Central memory CD4-positive, alpha-beta T cell (primary cell): ENCODE measurements at regions not wholly inside any gene's neighbourhood (a gene's known extent, or its start where the extent isn't known, plus 50 kb on each side); places are given as distances from the start of the nearest gene placed in this dataset.

Experiments
- DNase-seq: peaks from one replicate; pipeline ENCODE4 v3.0.0; 2022

DNA sequence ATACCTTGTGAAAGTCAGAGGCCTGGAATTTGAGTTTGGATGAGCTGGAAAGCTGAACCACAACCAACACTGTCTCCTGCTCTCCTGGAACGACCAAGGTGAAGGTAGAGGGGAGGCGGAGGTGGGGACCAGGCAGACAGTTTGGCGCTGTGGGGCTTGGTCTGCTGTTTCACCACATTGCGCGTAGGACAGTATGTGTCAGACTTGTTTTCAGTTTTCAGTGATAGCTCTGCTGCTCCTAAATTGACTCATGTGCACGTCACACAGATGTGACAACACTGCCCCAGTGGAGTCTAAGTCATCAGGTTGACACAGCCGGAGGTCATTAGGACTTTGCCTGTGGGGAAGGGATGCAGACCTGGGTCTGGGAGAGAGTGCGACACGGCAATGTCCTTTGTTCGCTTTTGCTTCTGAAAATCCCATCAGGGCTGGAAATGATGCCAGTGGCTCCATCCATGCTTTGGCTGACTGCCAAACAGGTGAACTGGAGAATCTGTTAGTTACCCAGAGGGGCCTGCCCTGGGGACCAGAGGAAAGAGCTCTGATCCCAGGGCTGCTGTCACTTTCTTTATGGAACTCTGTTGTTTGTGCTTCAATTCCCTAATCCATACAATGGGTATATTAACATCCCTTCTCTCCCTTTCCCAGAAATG, 255.5 kb downstream of the CDC5L start:
- no peak for DNase-seq

DNA sequence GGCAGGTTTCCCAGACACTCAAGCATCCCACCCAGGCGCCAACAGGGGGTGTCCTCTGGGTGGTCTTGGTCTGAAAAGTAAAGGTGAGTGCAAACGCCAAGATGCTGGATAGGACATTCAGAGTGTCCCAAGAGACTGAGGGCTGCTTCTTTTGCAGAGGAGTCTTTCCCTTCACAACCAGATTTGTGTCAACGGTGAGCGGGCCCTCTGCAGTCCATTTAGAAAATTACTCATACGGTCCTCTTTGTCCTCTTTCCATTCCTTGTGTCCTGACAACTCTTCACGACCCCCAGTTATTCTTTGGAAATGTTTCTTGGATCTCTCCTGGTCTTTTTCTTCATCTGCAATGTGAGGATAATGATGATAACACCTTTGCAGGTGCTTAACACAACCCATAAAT, 257.8 kb downstream of the CDC5L start:
- no peak for DNase-seq

DNA sequence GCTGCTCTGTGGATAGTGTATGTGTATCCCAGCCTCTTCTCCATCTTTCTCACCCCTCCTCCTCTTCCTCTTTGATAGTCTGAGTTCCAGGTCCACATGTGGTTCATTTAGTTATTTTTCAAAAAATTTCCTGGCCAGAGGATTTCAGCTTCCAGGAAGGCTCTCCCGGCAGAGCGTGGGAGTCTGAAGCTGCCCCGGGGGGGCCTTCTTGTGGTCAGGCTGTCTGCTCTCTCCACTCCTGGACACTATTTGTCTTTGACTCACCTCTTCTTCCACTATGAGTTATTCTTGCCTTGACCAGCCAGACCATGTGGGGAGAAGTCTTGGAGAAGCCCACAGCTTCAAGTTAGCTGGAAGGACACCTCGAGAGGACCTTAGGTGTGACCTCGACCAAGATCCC, 258.8 kb downstream of the CDC5L start:
- DNase-seq: no peak

DNA sequence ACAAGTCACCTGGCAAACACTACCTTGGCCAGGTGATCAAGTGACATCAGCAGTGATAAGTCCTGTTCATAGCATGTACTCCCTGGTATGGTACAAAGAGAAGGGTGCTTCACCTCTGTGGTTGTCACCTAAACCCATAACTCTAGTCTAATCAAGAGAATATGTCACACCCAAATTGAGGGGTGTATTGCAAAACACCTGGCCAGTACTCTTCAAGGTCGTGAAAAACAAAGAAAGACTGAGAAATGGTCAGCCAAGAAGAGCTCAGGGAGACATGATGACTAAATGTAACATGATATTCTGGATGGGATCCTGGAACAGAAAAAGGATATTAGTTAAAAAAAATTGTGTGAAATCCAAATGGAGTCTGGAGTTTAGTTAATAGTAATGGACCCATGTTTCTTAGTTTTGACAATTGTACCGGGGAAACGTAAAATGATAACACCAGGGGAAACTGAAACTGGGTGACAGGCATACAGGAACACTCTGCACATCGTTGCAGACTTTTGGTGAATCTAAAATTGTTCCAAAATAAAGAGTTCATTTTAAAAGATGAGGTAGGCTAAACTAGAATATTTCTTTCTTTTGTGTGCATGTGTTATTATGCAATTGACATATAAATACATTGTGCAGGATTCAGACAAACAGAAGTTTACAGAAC, 262.0 kb downstream of the CDC5L start:
- no peak for DNase-seq

DNA sequence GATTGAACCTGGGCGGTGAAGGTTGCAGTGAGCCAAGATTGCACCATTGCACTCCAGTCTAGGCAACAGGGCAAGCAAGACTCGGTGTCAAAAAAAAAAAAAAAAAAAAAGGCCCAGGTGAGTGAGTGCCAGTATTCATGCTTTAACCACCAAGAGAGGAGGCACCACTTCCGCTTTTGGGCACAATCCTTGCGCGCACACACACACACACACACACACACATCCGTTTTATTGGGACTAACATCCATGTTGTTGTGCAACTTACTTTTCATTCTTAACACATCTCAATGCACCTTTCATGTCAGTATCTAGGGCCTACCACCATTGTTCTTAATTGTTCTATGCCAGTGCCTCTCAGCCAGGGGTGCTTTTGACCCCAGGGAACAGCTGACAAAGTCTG, 263.0 kb downstream of the CDC5L start:
- DNase-seq: no peak

DNA sequence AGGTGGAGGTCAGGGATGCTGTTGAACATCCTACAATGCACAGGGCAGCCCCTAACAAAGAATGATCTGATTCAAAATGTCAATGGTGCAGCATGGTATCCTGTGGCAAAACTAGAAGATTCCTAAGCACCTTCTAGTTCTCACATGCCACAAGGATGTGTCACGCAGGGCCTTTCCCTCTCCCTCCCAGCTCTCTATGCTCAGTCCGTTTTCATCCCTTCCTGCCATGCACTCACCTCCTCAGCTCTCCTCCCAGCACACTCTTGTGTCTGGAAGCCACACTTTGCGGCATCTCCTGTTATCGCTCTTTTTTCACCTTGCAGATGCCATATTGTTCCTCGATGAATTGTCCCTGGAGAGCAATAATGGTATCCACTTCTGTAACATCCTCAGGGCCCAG, 263.4 kb downstream of the CDC5L start:
- no peak for DNase-seq

DNA sequence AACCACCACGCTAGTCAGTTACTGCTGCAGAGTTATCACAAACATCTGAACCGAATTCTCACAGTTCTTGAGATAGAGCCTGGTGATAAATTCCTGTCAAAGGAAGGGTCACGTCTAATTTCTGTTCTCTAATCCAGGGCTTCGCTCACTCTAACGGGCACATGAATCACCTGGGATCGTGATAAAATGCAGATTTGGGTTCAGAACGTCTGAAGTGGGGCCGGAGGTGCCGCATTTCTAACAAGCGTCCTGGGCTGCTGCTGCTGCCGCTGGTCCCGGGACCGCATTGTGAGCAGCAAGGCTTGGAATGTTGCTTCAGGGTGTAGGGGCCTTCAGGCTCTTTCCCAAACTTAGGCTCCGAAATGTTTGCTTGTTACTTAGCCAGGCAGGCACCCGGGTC, 264.1 kb downstream of the CDC5L start:
- DNase-seq: no peak

DNA sequence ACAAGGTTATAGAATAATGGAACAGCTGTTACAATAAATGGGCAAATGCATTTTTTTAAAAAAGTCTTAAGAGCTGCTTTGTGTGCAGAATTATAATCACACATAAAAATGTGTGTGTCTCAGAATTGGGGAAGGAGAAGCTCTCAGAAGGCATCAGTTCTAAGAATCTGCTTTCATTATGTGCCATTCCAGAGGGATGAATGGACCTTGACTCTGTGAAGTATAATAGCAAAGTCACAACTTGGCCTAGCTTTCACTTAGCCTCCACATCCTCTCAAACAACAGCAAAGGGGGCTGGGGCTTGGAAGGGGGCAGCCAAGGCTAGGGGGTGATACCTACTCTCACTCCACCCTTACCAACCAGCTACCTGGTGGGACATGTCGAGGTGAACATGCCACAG, 265.0 kb downstream of the CDC5L start:
- DNase-seq: no peak

DNA sequence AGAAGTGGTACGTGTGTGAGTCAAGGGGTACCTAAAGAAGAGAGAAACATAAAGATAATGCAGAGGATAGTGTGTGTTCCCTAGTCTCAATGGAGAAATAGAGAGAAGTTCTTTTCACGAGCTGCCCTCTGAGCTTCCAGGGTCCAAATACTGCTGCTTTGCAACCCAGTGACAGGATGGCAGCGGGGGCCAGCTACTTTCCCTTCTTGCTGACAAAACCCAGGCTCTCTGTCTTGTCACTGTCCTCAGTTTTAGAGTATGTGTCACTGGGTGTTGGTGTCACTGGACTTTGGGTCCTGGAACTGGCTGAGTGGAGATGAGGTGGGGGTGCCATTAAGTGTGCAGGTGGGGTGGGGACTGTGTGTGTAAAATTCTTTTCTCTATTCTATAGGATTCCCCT, 265.6 kb downstream of the CDC5L start:
- DNase-seq: no peak

DNA sequence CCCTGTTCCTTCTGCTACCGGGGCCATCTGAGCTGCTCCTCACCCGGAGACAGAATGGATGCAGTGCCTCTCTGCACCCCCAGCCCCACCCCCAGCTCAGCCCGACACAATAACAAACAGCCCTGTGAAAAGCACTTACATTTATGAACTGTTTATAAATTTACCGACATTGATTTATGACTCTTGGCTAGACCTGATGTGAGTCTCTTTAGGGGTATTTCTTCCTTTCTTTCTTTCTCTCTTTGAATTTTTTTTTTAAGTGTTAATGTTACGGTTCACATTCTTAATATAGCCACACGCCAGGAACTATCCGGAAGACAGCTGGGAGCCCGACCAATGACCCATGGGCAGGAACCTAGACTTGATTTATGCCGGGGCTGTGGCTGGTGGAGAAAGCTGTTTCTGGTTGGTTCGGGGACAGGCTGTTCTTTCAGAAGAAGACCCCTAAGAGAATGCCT, 266.3 kb downstream of the CDC5L start:
- no peak for DNase-seq

DNA sequence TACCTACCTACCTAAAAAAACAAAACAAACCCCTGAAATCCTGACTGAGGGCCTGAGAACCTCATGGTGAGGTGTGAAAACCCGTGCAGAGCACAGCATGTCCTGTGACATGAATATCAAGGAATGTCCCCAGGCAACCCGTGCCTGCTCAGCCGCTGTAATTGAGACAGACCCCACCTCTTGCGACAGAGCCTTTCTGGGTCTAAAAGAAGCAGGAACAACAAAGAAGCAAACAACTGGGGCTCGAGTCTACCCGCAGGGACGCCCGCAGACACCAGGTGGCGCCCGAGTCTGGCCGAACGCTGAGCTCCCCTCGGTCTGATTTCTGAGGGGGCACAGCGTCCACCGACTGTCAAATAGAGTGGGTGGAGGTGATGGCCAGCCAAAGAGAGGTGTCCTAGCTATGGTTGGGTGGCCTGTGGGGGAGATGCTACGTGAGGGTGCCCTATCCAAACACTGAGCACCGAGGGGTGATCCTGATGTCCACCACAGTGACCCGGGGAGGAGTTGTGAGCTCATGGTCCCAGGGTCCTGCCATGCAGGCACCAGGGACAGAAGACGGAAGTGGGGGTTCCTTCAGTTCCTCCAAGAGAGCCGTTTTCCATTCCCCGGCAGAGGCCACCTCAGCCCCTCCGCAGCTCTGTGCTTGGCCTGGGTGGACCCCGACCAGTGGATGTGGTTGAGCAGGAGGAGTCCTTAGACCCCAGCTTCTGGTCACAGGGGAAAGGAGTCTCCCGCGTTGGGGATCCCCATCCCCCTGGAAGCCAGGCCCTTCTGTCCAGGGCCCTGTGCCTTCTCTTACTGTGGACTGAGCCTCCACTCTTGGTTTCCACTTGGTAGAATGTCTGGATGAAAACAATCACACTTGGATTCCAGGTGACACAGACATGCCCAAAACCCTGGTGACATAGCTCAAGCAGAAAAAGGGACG, 268.2 kb downstream of the CDC5L start:
- DNase-seq: peak; percentile 43

DNA sequence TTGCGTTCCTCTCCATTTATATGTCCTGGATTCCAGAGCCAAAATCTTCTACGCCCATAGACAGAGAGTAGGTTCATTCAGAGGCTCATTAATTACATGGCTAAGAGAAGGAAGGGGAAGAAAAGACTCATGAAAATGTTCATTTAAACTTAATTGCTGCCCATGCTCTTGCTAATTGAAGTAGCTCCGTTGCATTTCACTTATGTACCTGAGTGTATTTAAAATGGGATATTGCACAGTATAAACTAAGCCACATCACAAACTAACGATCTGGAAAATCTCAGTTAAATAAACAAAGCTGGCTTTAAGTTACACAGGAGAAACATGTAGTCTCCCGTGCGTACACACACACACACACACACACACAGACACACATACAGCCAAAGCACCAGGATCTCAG, 269.2 kb downstream of the CDC5L start:
- DNase-seq: no peak

DNA sequence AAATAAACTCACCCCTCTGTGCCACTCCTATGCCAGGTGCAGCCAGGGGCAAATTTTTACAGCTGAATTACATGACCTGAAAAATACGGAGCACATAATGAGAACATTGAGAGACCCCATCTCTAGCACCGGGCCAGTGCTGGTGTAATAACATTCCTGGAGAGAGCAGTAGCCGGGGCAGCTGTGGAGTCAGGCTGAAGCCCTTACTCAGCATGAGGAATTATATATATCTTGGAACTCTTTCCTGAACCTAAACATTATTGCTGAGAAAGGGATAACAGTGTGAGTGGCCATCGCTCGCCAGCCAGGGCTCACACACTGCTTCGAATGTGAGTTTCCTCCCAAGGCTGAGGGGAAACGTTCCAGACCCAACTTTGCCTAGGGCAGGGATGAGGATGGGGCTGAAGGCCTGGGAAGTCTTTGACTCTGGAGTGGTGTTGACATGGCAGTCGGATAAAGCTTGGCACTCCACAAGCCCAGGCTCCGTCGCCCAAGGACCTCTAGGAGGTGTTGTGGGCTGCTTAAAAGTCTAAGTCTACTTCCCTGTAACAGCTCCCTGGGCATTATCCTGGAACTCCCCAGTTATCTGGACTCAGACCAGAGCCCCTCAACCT, 269.8 kb downstream of the CDC5L start:
- no peak for DNase-seq

DNA sequence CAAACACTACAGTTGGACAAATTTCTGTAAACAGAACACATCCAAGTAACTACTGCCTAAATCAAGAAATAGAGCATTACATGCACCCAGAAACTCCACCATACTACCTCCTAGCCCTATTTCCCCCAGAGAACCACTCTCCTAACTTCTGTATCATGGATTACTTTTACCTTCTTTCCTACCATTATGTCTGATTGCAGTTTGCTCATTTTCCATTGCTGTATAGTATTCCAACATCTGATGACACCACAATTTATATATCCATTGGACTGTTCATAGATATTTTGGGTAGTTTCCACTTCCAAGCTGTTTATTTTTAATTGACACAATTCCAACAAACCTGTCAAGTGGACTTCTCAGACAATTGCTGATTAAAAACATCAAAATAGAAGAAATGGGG, 271.1 kb downstream of the CDC5L start:
- no peak for DNase-seq

DNA sequence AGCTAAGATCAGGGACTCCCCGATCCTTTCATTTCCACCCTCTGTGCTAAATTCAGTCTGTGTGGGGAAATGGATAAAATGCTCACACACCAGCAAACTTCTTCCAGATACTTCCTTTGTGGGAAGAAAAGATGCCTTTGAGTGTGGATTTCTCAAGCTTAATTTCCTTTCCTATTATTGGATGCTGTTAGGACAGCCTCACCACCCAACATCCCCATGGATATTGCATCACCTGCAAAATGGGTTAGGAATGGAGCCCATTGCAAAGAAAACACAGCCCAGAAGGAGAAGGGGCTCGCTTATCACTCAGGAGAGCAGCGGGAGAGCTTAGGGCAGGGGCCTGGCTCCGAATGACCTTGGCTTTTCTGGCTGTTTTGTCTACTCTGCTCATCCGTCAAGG, 272.2 kb downstream of the CDC5L start:
- no peak for DNase-seq

DNA sequence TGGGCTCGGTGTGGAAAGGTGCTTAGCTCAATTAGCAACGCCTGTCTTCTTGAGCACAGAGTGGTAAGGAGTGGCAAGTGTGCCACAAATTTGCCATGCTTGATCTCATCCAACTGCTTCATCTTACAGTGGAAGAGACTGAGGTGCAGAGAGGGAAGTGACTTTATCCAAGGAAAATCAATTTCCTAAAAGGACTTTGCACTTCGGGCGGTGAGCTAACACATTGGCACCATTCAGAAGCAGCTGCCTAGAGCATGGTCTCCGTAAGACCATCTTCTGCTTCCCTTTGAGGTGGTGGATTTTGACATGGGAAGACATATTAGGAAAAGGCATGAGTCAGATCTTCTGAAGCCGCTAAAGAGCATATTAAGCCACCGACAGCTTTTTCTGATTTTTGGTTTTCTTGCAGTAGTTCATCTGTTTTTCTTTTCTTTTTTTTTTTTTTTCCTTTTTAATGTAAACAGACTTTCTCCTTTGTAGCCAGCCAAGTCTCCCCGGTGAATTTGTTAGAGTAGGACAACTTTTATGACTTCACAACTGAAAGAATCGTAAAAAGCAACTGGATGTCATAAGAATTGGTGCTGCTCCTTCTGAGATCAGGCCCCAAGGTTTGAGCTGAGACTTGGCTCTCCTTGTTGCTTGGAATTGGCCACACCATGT, 273.2 kb downstream of the CDC5L start:
- no peak for DNase-seq

DNA sequence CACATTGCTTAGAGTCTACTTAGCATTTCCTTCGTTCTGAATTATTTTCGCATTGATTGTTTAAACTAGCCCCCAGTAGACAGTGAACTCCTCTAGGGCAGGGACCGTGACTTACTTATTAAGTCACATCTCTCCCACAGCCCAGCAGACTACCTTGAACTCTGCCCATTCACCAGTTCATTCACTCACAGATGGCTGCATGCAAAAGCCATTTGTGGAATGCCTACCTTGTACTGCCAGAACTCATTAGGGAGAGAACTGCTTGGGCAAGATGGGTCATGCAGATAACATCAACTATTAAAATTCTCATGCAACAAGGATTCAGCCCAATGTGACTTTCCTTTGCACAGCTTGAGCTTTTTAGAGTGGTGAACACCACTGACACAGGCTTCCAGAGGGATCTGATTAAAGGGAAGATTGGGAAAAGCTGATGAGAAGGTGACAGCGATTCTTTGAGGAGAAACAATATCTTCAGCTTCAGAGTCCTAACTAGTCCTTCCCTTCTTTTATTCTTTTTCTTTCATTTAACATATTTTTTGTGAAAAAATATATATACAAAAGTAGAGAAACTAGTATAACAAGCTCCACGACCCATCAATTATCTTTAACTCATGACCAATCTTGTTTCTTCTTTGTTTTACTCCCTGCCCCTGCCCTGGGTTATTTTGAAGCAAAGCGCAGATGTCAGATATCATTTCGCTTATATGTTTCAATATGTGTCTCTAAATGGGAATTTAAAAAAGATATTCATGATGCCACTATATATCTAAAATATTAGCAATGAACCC, 273.9 kb downstream of the CDC5L start:
- DNase-seq: no peak

DNA sequence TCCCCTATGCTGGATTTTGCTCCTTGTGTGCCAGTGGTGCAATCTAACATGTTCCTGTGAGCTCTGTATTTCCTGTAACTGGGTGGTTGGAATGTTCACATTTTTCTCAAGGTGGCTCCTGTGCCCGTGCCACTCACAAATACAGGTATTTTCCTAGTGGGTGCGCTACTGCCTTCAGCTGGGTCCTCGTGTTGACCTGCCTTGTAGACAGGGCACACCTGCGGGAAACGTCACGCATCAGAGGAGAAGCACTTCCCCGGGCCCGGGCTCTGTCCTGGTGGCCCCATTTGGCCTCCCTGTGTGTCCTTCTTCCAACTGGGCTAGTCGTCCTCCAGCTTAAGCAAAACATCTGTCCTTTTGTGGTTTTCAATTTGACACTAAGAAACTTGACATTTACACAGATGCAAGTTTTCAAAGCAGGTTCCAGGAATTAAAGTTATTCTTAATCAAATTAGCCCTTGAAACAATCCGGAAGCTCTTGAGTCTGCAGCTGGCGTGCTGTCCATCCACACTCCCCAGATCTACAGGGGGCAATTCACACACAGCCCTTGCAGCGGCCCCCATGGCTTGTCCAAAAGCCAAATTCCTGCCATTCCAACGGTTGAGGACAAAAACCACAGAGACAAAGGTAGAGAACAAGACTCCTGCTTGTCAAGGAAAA, 275.1 kb downstream of the CDC5L start:
- no peak for DNase-seq

DNA sequence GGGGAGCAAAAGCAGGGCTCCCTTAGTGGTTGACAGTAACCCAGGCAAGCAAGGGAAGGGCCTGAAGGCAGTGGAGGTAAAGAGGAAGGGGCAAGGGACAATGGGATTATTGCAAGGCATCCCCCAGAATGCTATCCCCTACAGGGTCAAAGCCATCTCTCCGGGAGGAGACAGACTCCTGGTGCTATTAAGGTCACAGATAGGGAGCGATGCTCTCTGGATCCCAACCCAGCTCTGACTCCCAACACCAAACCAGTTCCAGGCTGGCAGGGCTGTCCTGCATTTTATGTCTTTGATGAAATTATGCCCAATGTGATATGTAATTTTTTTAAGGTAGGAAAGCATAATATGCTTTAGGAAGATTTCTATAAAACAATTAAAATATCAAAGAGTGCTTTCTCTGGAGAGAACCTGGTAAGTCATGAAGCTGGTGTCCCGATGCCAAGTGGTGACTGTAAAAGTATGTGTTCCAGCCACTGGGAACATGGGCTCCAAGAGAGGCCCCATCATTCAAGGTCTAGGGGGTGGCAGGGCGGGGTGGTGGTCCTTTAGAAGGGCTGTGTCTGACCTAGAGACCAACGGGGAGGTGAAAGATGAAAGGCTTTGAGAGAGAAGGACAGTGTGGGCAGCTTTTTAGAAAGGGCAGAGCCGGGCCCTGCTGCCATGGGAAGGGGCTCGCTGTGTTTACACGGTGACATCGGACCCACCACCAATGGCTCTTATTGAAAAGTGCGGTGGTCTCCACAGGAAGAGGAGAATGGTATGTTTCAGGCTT, 276.5 kb downstream of the CDC5L start:
- no peak for DNase-seq

DNA sequence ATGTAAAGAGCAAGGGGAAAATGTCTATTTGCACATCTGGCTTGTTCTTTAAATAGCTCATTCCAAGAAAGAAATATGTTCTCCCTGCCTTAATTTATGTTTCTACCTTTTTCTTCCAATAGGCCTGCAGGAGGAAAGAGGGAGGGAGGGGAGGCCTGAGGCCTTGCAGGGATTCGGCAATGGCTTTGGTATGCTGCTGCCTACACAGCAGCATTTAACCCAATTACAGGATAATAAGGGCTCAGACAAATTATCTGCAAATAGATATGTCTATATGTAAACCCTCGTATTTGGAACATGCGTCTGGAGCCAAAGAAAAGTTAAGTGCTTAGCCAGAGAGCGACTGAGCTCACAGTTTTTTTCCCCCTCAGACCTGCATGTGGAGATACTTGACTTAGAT, 277.2 kb downstream of the CDC5L start:
- no peak for DNase-seq

DNA sequence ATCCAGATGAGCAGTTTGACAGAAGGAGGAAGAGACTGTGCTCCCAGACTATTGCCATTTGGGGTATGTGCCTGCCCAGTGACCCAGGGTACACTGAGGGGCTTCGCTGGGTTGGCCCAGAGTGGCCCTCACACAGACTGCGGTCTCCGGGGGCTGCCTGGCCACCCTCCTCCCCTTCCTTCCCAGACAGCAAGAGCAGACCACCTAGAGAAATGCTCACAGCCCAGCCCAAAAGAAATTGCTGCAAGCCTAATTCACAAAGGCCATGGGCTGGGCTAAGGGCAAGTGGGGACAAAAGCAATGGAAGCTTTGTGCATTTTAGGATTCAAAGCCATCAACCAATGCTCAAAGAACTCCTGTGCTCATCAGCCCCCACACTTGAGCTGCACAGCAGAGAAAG, 277.6 kb downstream of the CDC5L start:
- no peak for DNase-seq
